IMR-90 (cell line): ENCODE measurements at regions not wholly inside any gene's neighbourhood (a gene's known extent, or its start where the extent isn't known, plus 50 kb on each side); places are given as distances from the start of the nearest gene placed in this dataset.

Experiments used
- BHLHE40 ChIP-seq: fragments of 150-350 bp; IDR thresholded peaks from 2 replicates; pipeline ENCODE4 v1.6.1; 2016; ENCODE audit warnings: mild to moderate bottlenecking, low read depth, low read length
- CEBPB ChIP-seq: IDR thresholded peaks from 2 replicates; pipeline ENCODE4 v1.6.1; 2012; ENCODE audit warnings: low read depth, low read length, improper control_type of control experiment
- FOS ChIP-seq: fragments of 150-350 bp; IDR thresholded peaks from 2 replicates; pipeline ENCODE4 v1.6.1; 2016; ENCODE audit warnings: low read depth, low read length
- MAFK ChIP-seq: IDR thresholded peaks from 2 replicates; pipeline ENCODE4 v1.6.1; 2012; ENCODE audit warnings: low read depth, low read length, improper control_type of control experiment
- MXI1 ChIP-seq: IDR thresholded peaks from 2 replicates; pipeline ENCODE4 v1.6.1; 2012; ENCODE audit warnings: low read depth, mild to moderate bottlenecking, low read length, moderate library complexity, borderline replicate concordance
- POLR2A ChIP-seq: IDR thresholded peaks from 2 replicates; pipeline ENCODE4 v1.6.1; 2012; ENCODE audit warnings: mild to moderate bottlenecking, low read depth, low read length
- RAD21 ChIP-seq: IDR thresholded peaks from 2 replicates; pipeline ENCODE4 v1.6.1; 2012; ENCODE audit warnings: low read length, improper control_type of control experiment
- RCOR1 ChIP-seq: IDR thresholded peaks from 2 replicates; pipeline ENCODE4 v1.6.1; 2012; ENCODE audit warnings: mild to moderate bottlenecking, low read length, improper control_type of control experiment; ENCODE audit not compliant: insufficient replicate concordance
- RFX5 ChIP-seq: IDR thresholded peaks from 2 replicates; pipeline ENCODE4 v1.8.0; 2012; ENCODE audit warnings: low read depth, mild to moderate bottlenecking, low read length, moderate library complexity
- TF ChIP-seq, protein P1 (sequence below): conservative IDR thresholded peaks from 2 replicates; pipeline ENCODE4 v1.5.1; 2012; ENCODE audit warnings: mild to moderate bottlenecking, low read depth, low read length, improper control_type of control experiment
- TF ChIP-seq, protein P2 (sequence below): fragments of 150-350 bp; IDR thresholded peaks from 2 replicates; pipeline ENCODE4 v1.6.1; 2017; ENCODE audit warnings: mild to moderate bottlenecking, antibody characterized with exemption, low read length, low read depth

DNA sequence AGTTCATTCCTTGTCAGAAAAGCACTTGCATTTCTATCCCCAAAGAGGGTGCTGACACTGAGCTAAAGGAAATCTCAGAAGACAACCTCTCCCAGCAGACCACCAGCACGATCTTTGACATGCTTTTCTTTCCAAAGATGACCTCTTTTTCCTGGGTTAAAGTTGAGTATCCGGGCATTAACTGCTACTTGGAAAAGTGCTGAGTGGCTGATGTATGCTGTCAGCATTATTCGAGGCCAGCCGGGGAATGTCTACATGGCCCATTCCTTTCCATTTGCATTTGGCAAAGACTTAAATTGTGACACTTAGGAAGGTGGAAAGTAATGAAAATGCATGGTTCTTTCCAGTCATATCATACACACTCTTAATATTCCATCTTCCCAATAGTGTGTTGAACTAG, 90.6 kb upstream of the SKAP2 start:
- TF ChIP-seq, protein P1, sequence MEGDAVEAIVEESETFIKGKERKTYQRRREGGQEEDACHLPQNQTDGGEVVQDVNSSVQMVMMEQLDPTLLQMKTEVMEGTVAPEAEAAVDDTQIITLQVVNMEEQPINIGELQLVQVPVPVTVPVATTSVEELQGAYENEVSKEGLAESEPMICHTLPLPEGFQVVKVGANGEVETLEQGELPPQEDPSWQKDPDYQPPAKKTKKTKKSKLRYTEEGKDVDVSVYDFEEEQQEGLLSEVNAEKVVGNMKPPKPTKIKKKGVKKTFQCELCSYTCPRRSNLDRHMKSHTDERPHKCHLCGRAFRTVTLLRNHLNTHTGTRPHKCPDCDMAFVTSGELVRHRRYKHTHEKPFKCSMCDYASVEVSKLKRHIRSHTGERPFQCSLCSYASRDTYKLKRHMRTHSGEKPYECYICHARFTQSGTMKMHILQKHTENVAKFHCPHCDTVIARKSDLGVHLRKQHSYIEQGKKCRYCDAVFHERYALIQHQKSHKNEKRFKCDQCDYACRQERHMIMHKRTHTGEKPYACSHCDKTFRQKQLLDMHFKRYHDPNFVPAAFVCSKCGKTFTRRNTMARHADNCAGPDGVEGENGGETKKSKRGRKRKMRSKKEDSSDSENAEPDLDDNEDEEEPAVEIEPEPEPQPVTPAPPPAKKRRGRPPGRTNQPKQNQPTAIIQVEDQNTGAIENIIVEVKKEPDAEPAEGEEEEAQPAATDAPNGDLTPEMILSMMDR = no peak
- TF ChIP-seq POLR2A = no peak
- no peak for TF ChIP-seq FOS
- TF ChIP-seq BHLHE40 = no peak
- TF ChIP-seq RCOR1 = no peak
- no peak for TF ChIP-seq MXI1
- TF ChIP-seq CEBPB = no peak
- no peak for TF ChIP-seq RFX5
- TF ChIP-seq, protein P2, sequence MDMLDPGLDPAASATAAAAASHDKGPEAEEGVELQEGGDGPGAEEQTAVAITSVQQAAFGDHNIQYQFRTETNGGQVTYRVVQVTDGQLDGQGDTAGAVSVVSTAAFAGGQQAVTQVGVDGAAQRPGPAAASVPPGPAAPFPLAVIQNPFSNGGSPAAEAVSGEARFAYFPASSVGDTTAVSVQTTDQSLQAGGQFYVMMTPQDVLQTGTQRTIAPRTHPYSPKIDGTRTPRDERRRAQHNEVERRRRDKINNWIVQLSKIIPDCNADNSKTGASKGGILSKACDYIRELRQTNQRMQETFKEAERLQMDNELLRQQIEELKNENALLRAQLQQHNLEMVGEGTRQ = no peak
- TF ChIP-seq RAD21 = no peak
- no peak for TF ChIP-seq MAFK
